HG03432 (cell line): ENCODE measurements at regions not wholly inside any gene's neighbourhood (a gene's known extent, or its start where the extent isn't known, plus 50 kb on each side); places are given as distances from the start of the nearest gene placed in this dataset.

Experiments
- ATAC-seq: cut with Tn5 transposase; IDR thresholded peaks from one replicate; pipeline ENCODE4 v1.9.1; 2021; ENCODE audit warnings: mild to moderate bottlenecking, moderate library complexity; ENCODE audit not compliant: unreplicated experiment

DNA sequence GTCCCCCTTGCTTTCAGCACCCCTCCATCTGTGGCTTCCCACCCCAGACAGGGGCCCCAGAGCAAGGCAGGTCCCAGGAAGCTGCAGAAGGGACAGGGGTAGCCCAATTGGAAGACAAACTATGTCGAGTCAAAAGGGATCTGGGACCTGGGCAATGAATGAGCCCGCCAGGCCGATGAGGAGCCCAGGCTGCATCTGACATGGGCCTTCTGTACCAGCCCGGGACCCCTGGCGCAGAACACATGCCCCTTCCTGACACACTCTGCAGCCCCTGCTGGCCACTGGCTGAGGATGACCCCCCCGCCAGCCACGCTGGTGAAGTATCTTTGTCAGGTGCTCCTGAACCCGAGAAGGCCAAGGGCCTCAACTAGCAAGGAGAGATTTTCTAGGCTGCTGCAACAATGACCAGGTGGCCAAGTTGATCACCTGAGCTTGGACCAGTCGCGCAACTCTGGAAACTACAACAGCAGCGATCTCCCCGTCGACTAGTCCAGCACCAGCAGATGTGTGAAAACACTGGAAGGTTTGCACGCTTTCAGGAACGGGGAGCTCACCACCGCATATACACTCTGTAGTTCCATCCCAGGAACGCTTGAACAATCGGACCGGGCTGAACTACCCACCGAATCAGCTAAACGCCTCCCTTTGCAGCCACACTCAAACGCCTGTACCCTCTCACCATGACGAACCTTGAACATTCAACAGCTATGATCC lies 119.0 kb downstream of the NCOR2 start:
- ATAC-seq = no peak

- no peak for ATAC-seq
Measured at GRCh38 chr12:124446364-124446763, 121.0 kb downstream of the NCOR2 start.

DNA sequence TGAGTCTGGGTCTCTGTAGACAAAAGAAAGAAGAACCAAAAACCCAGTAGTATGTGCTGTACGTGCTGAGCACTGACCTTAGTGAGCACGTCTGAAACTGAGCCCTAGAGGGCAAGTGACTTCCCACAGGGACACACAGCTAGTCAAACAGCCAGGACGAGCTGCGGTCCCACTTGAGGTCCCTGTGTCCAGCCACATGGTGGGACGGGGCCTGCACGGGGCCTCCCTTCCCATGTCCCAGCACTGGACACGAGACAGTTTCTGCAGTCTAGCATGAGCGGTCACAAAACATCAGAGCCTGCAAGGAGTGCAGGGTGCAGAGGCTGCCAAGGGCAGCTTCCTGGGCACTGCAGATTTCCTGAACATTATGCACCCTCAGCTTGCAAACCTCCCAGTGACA lies 121.6 kb downstream of the NCOR2 start:
- no peak for ATAC-seq

DNA sequence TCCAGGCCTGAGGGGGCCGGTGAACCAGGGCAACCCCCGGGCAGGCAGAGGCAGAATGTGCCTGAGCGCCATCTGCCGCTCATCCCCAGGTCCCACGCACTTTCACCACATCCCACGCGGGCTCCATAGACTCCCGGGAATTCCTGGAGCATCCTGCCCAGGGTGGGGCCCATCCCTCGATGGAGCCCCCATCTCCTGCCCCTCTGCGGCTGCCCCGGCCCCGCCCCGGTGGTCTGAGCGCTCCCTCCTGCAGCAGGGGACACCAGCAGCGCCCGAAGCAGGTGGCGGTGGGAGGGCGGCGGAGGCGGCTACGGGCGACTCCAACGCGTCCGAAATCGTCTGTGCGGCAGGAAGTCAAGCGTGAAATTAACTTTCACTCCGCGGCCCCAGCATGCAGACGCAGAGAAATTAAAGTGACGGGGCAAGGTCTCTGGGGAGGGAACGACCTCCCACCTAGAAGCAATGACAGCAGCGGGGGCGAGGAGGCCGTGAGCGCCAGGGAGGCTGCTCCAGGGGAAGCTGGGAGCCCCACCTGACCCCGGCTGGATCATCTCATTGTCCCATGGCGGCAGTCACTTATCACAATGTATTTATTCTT lies 122.2 kb downstream of the NCOR2 start:
- ATAC-seq = no peak

DNA sequence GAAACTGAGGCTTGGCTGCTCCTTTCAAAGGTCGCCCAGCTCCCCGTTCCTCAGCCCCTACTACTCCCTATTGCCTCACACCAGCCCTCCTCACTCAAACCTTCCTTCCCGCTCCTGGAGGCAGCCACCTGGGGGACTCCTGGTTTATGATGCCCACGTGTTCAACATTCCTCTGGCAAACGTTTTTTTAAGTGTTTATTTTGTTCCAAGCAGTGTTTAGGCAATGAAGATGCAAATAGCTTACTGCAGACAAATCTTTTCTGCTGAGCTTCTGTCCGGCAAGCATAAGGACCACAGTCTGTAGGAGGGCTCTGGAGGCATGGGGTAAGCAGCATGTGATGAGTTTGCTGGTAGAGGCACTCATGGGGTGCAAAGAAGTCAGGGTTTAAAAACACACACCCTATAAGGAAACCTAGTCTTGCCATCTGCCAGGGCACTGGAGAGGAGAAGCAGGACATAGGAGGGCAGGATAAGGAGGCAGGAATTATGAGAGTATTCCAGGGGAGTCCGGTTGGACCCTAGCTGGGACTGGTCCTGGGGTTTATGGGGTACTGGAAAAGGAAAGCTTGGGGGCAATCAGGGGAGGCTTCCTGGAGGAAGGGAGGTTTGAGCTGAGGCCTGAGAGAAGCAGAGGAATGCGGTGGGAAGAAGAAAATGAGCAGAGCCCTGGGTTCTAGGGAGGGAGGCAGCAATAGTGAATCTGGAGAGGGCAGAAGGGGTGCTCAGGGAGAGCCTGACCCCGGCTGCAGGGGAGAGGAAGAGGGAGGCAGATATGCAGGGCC lies 123.3 kb downstream of the NCOR2 start:
- ATAC-seq = no peak

DNA sequence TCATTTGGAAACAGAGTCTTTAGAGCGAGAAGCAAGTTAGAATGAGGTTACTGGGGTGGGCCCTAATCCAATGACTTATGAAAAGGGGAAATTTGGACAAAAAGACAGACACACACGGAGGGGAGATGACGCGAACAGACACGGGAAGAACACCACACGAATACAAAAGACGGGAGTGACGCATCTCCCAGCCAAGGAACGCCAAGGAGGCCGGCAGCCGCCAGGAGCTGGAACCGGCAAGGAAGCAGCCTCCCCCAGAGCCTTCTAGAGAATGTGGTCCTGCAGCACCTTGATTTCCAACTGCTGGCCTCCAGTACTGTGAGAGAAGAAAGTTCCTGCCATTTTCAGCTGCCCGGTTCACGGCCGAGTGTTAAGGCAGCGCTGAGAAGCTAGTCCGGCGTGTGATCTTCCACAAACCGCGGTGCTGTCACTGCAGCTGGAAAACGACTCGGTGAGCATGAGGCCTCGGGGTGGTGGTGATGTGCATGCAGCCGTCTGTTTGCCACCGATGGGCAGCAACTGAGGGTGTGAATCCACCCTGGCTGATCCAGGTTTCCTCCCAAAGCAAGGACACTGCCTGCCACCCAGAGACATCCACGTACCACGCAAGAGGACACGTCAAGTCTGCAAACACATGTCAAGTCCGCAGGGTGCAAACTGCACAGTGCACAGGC lies 124.5 kb downstream of the NCOR2 start:
- no peak for ATAC-seq

DNA sequence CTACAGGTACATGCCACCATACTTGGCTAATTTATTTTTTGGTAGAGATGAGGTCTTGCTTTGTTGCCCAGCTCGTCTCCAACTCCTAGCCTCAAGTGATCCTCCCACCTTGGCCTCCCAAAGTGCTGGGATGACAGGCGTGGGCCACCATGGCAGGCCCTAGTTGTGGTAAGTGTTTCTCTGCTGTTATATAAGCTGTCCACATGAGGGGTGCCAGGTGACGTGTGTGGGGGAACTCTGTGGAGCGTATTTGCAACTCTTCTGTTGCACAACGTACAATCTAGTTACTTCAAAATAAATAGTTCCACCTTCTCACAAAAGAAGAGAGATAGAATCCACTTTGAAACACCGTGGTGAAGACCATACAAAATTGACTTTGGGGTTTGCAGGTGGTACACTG lies 125.1 kb downstream of the NCOR2 start:
- no peak for ATAC-seq

- ATAC-seq = no peak
Measured at GRCh38 chr12:124441443-124442194, 125.8 kb downstream of the NCOR2 start.

DNA sequence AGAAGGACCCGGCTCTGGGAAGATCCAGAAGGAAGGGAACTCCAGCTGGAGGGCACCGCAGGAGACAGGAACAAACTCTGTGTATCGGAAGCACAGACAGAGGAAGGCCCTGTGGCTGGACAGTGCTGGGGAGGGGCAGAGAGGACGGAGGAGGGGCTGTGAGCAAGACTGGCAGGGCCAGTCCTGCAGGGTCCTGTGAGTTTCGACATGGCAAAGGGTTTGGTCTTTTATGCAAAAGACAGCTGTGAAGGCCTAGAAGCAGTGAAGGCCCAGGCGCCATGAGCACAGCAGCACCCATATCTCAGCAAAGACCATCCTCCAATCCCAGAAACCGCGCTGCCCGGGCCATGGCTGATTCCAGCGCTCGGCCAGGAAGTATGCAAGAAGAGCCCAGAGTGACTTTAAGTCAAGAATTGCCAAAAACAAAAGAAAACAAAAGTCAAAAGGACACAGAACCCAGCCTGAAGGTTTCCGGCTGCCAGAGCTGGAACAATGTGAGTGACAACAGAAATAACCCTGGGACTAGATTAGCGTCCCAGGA lies 126.5 kb downstream of the NCOR2 start:
- no peak for ATAC-seq

- ATAC-seq = no peak
Measured at GRCh38 chr12:124440031-124440626, 127.3 kb downstream of the NCOR2 start.

DNA sequence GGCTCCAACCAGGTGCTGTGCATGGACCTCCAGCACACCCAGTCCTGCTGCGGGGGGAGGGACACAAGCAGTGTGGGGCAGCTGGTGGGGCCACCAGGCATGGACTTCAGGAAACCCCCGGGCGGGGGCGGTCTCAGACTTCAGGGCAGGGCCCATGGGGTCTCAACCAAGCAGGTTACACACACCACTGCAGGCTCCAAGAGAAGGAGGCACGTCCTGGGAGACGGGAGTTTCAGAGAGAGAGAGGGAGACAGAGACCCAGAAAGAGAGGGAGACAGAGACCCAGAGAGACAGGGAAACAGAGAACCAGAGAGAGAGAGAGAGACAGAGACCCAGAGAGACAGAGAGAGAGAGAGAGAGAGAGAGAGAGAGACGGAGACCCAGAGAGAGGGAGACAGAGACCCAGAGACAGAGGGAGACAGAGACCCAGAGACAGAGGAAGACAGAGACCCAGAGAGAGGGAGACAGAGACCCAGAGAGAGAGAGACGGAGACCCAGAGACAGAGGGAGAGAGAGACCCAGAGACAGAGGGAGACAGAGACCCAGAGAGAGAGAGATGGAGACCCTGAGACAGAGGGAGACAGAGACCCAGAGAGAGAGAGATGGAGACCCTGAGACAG lies 128.9 kb downstream of the NCOR2 start:
- no peak for ATAC-seq

DNA sequence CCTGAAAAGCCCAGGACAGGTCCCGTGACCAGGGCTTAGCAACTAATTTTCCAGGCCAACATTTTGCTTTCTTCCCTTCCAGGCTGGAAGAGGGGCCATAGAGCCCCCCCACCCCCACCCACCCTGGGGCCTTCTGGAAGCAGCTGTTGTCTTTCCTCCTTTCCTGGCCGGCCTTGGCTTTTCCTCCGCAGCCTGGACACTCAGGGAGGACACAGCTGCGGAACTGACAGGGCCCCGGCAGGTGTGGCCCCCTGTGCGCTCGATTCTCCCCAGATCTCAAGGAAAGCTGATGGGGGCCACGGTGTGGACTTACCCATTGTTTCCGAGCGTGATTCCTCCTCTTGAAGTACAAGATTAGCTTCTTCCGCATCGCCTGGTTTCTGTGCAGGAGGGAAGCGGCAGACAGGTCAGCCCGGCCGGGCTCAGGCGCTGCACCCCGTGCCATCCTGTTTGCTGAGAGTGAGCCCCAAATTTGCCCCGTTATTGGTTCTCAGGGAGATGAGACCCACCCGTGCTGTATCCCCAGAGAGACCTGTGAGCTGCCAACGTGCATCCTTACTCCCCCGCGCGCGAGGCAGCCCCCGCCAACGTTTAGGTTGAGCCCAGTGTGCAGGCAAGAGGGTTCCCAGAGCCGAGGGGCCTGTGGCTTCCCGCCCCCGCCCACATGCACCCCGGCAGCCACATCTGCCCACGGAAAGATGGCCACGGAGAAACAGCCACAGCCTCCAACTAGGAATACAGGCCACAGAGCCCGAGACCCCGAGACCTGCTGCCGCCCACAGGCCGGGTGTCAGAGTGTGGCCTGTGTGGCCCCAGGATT lies 129.6 kb downstream of the NCOR2 start:
- ATAC-seq = no peak

DNA sequence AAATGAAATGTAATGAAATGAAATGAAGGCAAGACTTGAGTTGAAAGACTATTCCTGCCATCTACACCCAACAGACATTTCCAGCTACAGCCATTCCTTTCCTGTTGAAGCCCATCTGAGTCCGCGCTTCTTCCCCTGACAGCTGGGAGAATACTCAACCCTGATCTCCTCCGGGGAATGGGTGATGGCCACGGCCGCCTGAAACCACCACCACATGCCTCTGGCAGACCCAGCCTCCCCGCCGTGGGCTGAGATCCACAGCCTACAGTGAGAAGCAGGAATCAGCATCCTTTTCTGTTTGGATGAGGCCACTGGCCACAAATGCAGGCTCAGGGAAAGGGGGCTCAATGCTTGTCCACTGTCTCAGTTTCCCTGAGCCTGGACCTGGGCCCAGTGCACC lies 130.3 kb downstream of the NCOR2 start:
- ATAC-seq = no peak

DNA sequence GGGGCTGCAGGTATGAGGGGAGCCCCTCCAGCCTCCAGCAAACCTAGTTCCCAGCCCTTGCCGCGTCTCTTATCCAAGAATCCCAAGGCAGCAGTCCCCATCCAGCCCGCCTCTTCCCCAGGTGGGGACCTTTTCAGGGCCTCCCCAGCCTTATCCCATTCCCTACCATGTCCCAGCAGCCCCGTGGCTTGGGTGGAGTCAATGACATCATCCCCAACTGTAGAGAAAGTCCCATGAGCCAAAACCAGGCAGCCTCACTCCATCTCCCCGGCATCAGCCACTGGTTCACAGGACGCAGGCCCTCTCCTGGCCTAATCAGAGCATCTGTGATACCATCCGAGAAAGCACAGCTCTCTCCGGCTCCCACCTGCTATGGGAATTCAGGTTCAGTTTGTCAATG lies 131.0 kb downstream of the NCOR2 start:
- no peak for ATAC-seq

DNA sequence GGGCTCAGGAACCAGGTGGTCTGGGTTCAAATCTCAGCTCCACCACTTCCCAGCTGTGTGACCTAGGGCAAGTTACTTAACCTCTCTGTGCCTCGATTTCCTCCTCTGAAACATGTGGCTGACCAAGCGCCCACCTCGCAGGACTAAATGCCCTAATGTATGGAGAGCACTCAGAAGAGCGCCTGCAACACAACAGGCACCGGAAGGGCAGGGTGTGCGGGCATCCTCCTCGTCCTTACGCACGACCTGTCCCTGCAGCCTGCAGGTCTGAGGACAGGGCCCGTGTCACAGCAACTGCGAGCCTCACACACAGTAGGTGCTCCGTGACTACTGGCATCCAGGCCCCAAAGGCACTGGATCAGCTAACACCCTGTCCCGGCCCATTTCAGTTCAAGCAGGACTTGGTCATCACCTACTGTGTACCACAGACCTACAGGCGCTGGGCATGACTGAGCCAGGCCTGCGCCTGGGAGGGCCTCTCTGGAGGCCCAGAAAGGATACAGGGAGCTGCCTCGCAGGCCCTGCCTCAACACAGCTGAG lies 131.5 kb downstream of the NCOR2 start:
- ATAC-seq = no peak

DNA sequence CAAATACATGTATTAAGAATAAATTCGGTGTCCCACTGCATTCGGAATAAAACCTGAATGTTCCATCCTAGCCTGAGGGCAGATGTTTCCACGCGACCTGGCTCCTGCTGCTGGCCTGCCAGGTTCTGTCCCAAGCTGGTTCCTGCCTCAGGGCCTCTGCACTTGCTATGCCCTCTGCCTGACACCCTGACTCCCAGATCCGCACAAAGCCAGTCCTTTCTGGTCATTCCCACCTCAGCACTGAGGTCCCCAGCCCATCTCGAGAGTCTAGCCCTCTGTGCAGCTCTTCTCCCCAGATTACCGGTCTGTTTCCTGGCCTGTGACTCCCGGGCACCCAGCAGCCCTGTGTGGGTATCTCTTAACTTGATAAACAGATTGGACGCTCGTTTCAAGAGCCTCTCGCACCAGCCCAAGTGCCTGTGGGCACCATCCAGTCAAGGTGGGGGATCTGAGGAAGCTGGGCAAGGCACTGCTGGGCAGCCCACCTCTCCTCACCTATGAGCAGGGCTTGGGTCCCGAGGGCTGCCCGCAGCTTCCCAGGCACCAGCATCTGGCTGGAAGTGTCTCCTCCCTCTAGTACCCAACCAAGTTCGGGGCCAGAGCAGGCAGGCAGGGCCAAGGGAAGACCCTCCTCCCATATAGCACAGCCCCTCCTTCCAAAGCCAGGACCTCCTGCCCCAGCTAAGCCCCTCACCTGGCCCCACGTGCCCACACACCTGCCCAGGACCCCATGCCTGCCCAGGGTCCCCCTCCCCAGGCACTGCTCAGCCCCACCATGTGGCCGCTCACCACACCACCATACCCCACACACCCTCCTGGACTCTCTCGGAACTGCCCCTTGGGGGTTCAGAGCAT lies 132.2 kb downstream of the NCOR2 start:
- ATAC-seq = no peak

DNA sequence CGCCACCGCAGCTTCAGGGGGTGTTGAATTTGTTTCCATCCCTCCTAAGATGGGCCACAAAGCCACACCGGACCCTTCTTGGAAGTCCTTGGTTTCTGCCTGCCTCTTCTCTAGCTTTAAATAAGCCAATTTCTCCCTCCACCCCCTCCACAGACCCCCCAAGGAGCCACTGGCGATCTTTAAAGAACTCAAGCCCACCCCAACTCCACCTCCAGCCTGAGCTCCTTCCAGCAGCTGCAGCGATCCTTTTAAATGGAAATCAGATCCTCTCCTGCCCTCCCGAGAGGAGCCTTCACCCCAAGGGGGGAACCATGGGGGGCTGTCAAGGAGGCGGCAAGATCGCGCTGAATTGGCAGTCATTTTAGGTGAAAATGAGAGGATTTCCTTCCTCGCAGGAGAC lies 133.1 kb downstream of the NCOR2 start:
- ATAC-seq = no peak

GRCh38 chr12:124433879-124434278 lies 133.5 kb downstream of the NCOR2 start:
- no peak for ATAC-seq
